Endothelial cell of umbilical vein (primary cell): ENCODE measurements at regions not wholly inside any gene's neighbourhood (a gene's known extent, or its start where the extent isn't known, plus 50 kb on each side); places are given as distances from the start of the nearest gene placed in this dataset.

Experiments
- POLR2A ChIP-seq: IDR thresholded peaks from 2 replicates; pipeline ENCODE4 v1.6.1; 2012; ENCODE audit warnings: low read depth, mild to moderate bottlenecking, control low read depth, low read length
- TF ChIP-seq, protein P1 (sequence below), 2 donors: IDR thresholded peaks; 1 replicate in 1 of 2; 2 replicates in 1 of 2; pipeline ENCODE4 v1.5.1; 2011; ENCODE audit warnings: low read length in 2 of 2, mild to moderate bottlenecking in 2 of 2, moderate library complexity in 2 of 2, control low read depth in 1 of 2, inconsistent platforms in 1 of 2, low read depth in 1 of 2; ENCODE audit not compliant: insufficient read depth in 1 of 2; ENCODE audit errors: extremely low read depth in 1 of 2

DNA sequence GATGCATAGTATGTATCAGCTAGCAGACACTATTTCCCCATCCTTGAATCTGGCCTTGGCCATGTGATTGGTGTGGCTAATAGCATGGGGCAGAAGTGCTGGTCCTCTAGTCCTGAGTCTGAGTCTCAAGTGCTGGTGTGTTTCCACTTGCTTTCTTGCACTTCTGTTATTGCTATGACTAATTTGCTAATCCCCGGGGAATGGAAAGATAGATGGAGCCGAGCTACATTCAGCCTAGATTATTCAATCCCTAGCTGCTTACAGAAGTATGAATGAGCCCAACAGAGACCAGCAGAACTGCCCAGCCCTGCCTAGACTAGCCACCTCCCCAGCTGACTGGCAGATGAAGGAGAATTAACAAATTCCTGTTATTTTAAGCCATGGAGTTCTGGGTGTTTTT, 53.2 kb upstream of the SYPL1 start:
- TF ChIP-seq, protein P1, sequence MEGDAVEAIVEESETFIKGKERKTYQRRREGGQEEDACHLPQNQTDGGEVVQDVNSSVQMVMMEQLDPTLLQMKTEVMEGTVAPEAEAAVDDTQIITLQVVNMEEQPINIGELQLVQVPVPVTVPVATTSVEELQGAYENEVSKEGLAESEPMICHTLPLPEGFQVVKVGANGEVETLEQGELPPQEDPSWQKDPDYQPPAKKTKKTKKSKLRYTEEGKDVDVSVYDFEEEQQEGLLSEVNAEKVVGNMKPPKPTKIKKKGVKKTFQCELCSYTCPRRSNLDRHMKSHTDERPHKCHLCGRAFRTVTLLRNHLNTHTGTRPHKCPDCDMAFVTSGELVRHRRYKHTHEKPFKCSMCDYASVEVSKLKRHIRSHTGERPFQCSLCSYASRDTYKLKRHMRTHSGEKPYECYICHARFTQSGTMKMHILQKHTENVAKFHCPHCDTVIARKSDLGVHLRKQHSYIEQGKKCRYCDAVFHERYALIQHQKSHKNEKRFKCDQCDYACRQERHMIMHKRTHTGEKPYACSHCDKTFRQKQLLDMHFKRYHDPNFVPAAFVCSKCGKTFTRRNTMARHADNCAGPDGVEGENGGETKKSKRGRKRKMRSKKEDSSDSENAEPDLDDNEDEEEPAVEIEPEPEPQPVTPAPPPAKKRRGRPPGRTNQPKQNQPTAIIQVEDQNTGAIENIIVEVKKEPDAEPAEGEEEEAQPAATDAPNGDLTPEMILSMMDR (IDR thresholded peaks at IDR 0.05; ENCODE audit: extremely low read depth in 1 of 2, insufficient read depth in 1 of 2, low read depth in 1 of 2, low read length in 2 of 2), result no peak
- no peak for TF ChIP-seq POLR2A
